Spleen (tissue), 11 donors: ENCODE measurements at regions not wholly inside any gene's neighbourhood (a gene's known extent, or its start where the extent isn't known, plus 50 kb on each side); places are given as distances from the start of the nearest gene placed in this dataset.

Source experiments
- DNase-seq: peaks from one replicate; pipeline ENCODE4 v3.0.0-alpha.2; 2020
- H3K27ac ChIP-seq, 8 donors: fragments of 200-600 bp; sonication (generic) in 7 of 8; 1 replicate in 4 of 8; 2 replicates in 4 of 8; pipeline versions ENCODE4 v1.5.0 to v1.8.0; 2016 to 2021; ENCODE audit warnings: inconsistent platforms in 4 of 8, mild to moderate bottlenecking in 4 of 8, moderate library complexity in 1 of 8
- H3K27me3 ChIP-seq, 7 donors: fragments of 200-600 bp; sonication (generic) in 6 of 7; replicated peaks in 1 of 7; 1 replicate in 4 of 7; 2 replicates in 3 of 7; pipeline versions ENCODE4 v1.5.0 to v1.8.0; 2016 to 2021; ENCODE audit warnings: inconsistent platforms in 3 of 7, mild to moderate bottlenecking in 1 of 7
- H3K36me3 ChIP-seq, 6 donors: fragments of 200-600 bp; sonication (generic) in 5 of 6; 1 replicate in 4 of 6; 2 replicates in 2 of 6; pipeline versions ENCODE4 v1.5.0 to v1.8.0; 2016 to 2021; ENCODE audit warnings: inconsistent platforms in 2 of 6
- H3K4me1 ChIP-seq, 6 donors: fragments of 200-600 bp; sonication (generic) in 5 of 6; 1 replicate in 3 of 6; 2 replicates in 3 of 6; pipeline versions ENCODE4 v1.5.0 to v1.8.0; 2016 to 2021; ENCODE audit warnings: inconsistent platforms in 3 of 6
- H3K4me3 ChIP-seq, 8 donors: fragments of 200-600 bp; sonication (generic) in 7 of 8; 1 replicate in 4 of 8; 2 replicates in 4 of 8; pipeline versions ENCODE4 v1.5.0 to v1.8.0; 2016 to 2021; ENCODE audit warnings: inconsistent platforms in 4 of 8, mild to moderate bottlenecking in 4 of 8, moderate library complexity in 2 of 8
- H3K9me3 ChIP-seq, 8 donors: fragments of 200-600 bp; sonication (generic) in 7 of 8; 1 replicate in 4 of 8; 2 replicates in 4 of 8; pipeline versions ENCODE4 v1.5.0 to v1.8.0; 2016 to 2021; ENCODE audit warnings: inconsistent platforms in 4 of 8
- CTCF ChIP-seq, 11 experiments: fragments of 200-600 bp in 7 of 11; fragments of 450-650 bp in 4 of 11; sonication (generic) in 4 of 11; IDR thresholded peaks in 8 of 11; conservative IDR thresholded peaks in 3 of 11; 1 replicate in 7 of 11; 2 replicates in 4 of 11; pipeline versions ENCODE4 v1.4.0 to v1.8.0; 2016 to 2021; ENCODE audit warnings: antibody characterized with exemption in 11 of 11, inconsistent platforms in 4 of 11, mild to moderate bottlenecking in 1 of 11
- POLR2A ChIP-seq, 3 donors: fragments of 450-650 bp; IDR thresholded peaks; one replicate each; pipeline ENCODE4 v1.5.1; 2017; ENCODE audit warnings: antibody characterized with exemption in 3 of 3, mild to moderate bottlenecking in 1 of 3
- POLR2AphosphoS5 ChIP-seq, 3 donors: sonication (generic); formaldehyde crosslinking; IDR thresholded peaks; one replicate each; pipeline ENCODE4 v1.5.1; 2017; ENCODE audit warnings: antibody characterized with exemption in 3 of 3
- whole genome bisulfite sequencing, 5 donors: extraction: QIAGEN DNeasy Blood & Tissue Kit in 3 of 5; methylation state at CpG; one replicate each; pipeline versions ENCODE4 v1.1.5 to v1.1.7; 2013 to 2018; 5-methylcytosine and 5-hydroxymethylcytosine counted together
- intact Hi-C: fragments of 100-400 bp; cut with DNase I; formaldehyde crosslinking; loops from one replicate; pipeline ENCODE4 v1.15.0; 2023; ENCODE audit warnings: low total_unique reads
- donor health status: healthy with polysubstance abuse.
- donor health status: DM: no; HTN: no; CAD: no; lungs with moderate emphysema.
- donor health status: DM: no; HTN: no; CAD: no.
- donor health status: Bipolar disorder and iron deficiency.
- donor health status: healthy.
- donor health status: DM: no; HTN: no; CAD: no.
- donor health status: DM: yes; HTN: yes; CAD: no.

- Histone ChIP-seq H3K36me3 (no peaks in the 10 kb centered on the region), H3K4me3 (no peak overlapping the region), H3K4me1 (no peaks in the 10 kb centered on the region), H3K27ac (no peak overlapping the region), H3K27me3 (no peaks in the 10 kb centered on the region), H3K9me3 (peaks cover 0 to 14% (median 2%) of the 10 kb centered on the region in 8 donors)
- 86 to 97% (median 91%) methylated on average over 1 of the region's 1 CpG for WGBS, 5 donors
- DNase-seq, result no peak
- intact Hi-C loops, result no loop called here
- TF ChIP-seq POLR2AphosphoS5 (IDR thresholded peaks at IDR 0.05), result no peak
- TF ChIP-seq CTCF (IDR thresholded peaks at IDR 0.05 in 8 of 11, conservative IDR thresholded peaks at IDR 0.05 in 3 of 11), result no peak
- no peak for TF ChIP-seq POLR2A (IDR thresholded peaks at IDR 0.05)
These were observed 250.9 kb upstream of the SYT10 start for GRCh38 chr12:33690562-33690961.

GRCh38 chr12:33703221-33703620, 263.6 kb upstream of the SYT10 start:
- H3K36me3 ChIP-seq, result no peaks in the 10 kb centered on the region
- WGBS, 5 donors, result 87 to 94% (median 93%) methylated on average over 1 of the region's 1 CpG
- TF ChIP-seq CTCF (IDR thresholded peaks at IDR 0.05 in 8 of 11, conservative IDR thresholded peaks at IDR 0.05 in 3 of 11), result no peak
- no peak for TF ChIP-seq POLR2AphosphoS5 (IDR thresholded peaks at IDR 0.05)
- no peak for TF ChIP-seq POLR2A (IDR thresholded peaks at IDR 0.05)
- no peak overlapping the region for H3K27ac ChIP-seq
- no peak overlapping the region for H3K4me3 ChIP-seq
- DNase-seq, result no peak
- peaks cover 0 to 6% (median 0%) of the 10 kb centered on the region in 8 donors for H3K9me3 ChIP-seq
- H3K27me3 ChIP-seq, result no peaks in the 10 kb centered on the region
- no peaks in the 10 kb centered on the region for H3K4me1 ChIP-seq
- intact Hi-C loops, result no loop called here

GRCh38 chr12:33706927-33707326, 267.3 kb upstream of the SYT10 start:
- no peak overlapping the region for H3K4me3 ChIP-seq
- WGBS, 5 donors, result 73 to 89% (median 83%) methylated on average over 1 of the region's 1 CpG
- no peaks in the 10 kb centered on the region for H3K27me3 ChIP-seq
- H3K9me3 ChIP-seq, result no peaks in the 10 kb centered on the region
- H3K36me3 ChIP-seq, result no peaks in the 10 kb centered on the region
- H3K27ac ChIP-seq, result no peak overlapping the region
- intact Hi-C loops, result no loop called here
- no peak for DNase-seq
- H3K4me1 ChIP-seq, result no peaks in the 10 kb centered on the region
- TF ChIP-seq CTCF (IDR thresholded peaks at IDR 0.05 in 8 of 11, conservative IDR thresholded peaks at IDR 0.05 in 3 of 11) (no peak), POLR2A (IDR thresholded peaks at IDR 0.05) (no peak), POLR2AphosphoS5 (IDR thresholded peaks at IDR 0.05) (no peak)

GRCh38 chr12:33708935-33709334, 269.3 kb upstream of the SYT10 start:
- intact Hi-C loops, result no loop called here
- no peaks in the 10 kb centered on the region for H3K4me1 ChIP-seq
- no peaks in the 10 kb centered on the region for H3K36me3 ChIP-seq
- 65 to 87% (median 77%) methylated on average over 3 of the region's 3 CpGs for WGBS, 5 donors
- H3K27ac ChIP-seq, result no peak overlapping the region
- TF ChIP-seq CTCF (IDR thresholded peaks at IDR 0.05 in 8 of 11, conservative IDR thresholded peaks at IDR 0.05 in 3 of 11), result no peak
- TF ChIP-seq POLR2AphosphoS5 (IDR thresholded peaks at IDR 0.05), result no peak
- no peak for DNase-seq
- H3K9me3 ChIP-seq, result no peaks in the 10 kb centered on the region
- H3K4me3 ChIP-seq, result no peak overlapping the region
- H3K27me3 ChIP-seq, result no peaks in the 10 kb centered on the region
